ENCODE measurements at regions not wholly inside any gene's neighbourhood (a gene's known extent, or its start where the extent isn't known, plus 50 kb on each side); places are given as distances from the start of the nearest gene placed in this dataset.

DNA sequence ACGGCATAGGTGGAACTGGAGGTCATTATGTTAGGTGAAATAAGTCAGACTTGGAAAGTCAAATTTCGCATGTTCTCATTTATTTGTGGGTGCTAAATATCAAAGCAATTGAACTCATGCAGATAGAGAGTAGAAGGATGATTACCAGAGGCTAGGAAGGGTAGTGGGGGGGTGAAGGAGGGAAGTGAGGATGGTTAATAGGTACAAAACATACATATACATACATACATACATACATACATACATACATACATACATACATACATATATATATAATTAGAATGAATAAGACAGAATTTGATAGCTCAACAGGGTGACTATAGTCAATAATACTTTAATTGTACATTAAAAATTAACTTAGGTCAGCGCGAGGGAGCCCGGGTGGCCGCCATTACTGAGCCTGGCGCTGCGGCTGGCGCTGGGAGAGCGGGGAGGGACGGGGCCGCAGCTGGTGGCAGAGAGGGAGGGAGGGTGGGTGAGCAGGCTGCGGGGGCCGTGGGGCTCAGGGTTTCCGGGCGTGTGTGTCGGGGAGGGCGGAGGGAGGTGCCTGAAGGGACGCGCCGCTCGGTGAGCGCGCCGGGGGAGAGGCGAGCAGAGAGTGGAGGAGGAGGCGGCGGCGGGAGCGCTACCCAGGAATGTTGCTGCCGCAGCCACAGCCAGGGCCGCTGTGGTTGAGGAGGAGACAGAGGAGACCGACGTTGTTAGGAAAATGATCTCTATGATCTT, 85.8 kb upstream of the EGFR start:
- TF ChIP-seq, protein P1, sequence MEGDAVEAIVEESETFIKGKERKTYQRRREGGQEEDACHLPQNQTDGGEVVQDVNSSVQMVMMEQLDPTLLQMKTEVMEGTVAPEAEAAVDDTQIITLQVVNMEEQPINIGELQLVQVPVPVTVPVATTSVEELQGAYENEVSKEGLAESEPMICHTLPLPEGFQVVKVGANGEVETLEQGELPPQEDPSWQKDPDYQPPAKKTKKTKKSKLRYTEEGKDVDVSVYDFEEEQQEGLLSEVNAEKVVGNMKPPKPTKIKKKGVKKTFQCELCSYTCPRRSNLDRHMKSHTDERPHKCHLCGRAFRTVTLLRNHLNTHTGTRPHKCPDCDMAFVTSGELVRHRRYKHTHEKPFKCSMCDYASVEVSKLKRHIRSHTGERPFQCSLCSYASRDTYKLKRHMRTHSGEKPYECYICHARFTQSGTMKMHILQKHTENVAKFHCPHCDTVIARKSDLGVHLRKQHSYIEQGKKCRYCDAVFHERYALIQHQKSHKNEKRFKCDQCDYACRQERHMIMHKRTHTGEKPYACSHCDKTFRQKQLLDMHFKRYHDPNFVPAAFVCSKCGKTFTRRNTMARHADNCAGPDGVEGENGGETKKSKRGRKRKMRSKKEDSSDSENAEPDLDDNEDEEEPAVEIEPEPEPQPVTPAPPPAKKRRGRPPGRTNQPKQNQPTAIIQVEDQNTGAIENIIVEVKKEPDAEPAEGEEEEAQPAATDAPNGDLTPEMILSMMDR (IDR thresholded peaks at IDR 0.05) = no peak
- TF ChIP-seq POLR2A (IDR thresholded peaks at IDR 0.05) = peak in 1 of 2 donors; percentile 48
